HCT116 (cell line): ENCODE measurements at regions not wholly inside any gene's neighbourhood (a gene's known extent, or its start where the extent isn't known, plus 50 kb on each side); places are given as distances from the start of the nearest gene placed in this dataset.

Experiments used
- ATAC-seq: fragments of 200-7000 bp; cut with Tn5 transposase; 2 replicates; pipeline ENCODE4 v1.9.1; 2020; ENCODE audit warnings: mild to moderate bottlenecking, moderate library complexity
- BruUV-seq: library from RNA; stranded (reverse); fragments of 400-500 nt; replicated peaks from 2 replicates; lab custom pipeline; 2021; lab: Mats Ljungman, UMichigan
- CTCF ChIA-PET: fragments of 300-600 bp; sonication (Branson Sonifier 250); formaldehyde crosslinking; loops from one replicate; lab custom pipeline; 2021; ENCODE audit warnings: antibody characterized with exemption; lab: Charles Lee
- POLR2A ChIA-PET: fragments of 300-600, 350-600 bp; sonication (Branson Sonifier 250); formaldehyde crosslinking; loops from one replicate; lab custom pipeline; 2021; ENCODE audit warnings: antibody characterized with exemption; lab: Charles Lee
- RAD21 ChIA-PET, 2 experiments: fragments of 300-600 bp; sonication (Branson Sonifier 250); formaldehyde crosslinking; loops; one replicate each; lab custom pipeline; 2023; ENCODE audit warnings: low total read pairs in 2 of 2; ENCODE audit not compliant: uncharacterized antibody in 2 of 2, unreplicated experiment in 2 of 2, low non-redundant PET in 1 of 2; lab: Charles Lee
- DNase-seq: peaks from one replicate; pipeline ENCODE4 v3.0.0-alpha.2; 2010; ENCODE audit warnings: low read depth, low spot score
- H2AFZ ChIP-seq: fragments of 200-600 bp; shearing (Covaris generic), sonication (generic); 2 replicates; pipeline ENCODE4 v1.6.1; 2017; ENCODE audit warnings: low read depth, mixed run types, mixed read lengths, antibody characterized with exemption, low read length; ENCODE audit not compliant: poor library complexity, severe bottlenecking
- H3K27ac ChIP-seq: 2 replicates; pipeline ENCODE4 v1.5.1; 2012; ENCODE audit warnings: low read depth, low read length
- H3K27me3 ChIP-seq: fragments of 200-600 bp; sonication (generic); 2 replicates; pipeline ENCODE4 v1.6.1; 2016; ENCODE audit warnings: mixed run types, low read length, mixed read lengths; ENCODE audit not compliant: insufficient read depth
- H3K36me3 ChIP-seq, 2 experiments: fragments of 200-500 bp in 1 of 2; fragments of 200-600 bp in 1 of 2; sonication (Bioruptor generic) in 1 of 2; sonication (generic) in 1 of 2; 2 replicates each; pipeline versions ENCODE4 v1.5.1 to v1.6.1; 2014 to 2016; ENCODE audit warnings: low read length in 2 of 2, inconsistent platforms in 1 of 2, mixed read lengths in 1 of 2, mixed run types in 1 of 2; ENCODE audit not compliant: insufficient read depth in 2 of 2, control insufficient read depth in 1 of 2
- H3K4me1 ChIP-seq, 2 experiments: fragments of 200-600 bp in 1 of 2; sonication (generic) in 1 of 2; 2 replicates each; pipeline versions ENCODE4 v1.5.1 to v1.6.1; 2012 to 2017; ENCODE audit warnings: low read length in 2 of 2, inconsistent platforms in 1 of 2, mild to moderate bottlenecking in 1 of 2, mixed read lengths in 1 of 2, mixed run types in 1 of 2, moderate library complexity in 1 of 2; ENCODE audit not compliant: insufficient read depth in 2 of 2, control insufficient read depth in 1 of 2
- H3K4me2 ChIP-seq: fragments of 200-600 bp; sonication (generic); 2 replicates; pipeline ENCODE4 v1.6.1; 2017; ENCODE audit warnings: mixed run types, low read length, mixed read lengths
- H3K4me3 ChIP-seq, 2 experiments: fragments of 200-600 bp in 1 of 2; sonication (generic) in 1 of 2; replicated peaks in 1 of 2; 2 replicates each; pipeline ENCODE4 v1.5.1; 2011 to 2016; ENCODE audit warnings: low read length in 2 of 2, control low read depth in 1 of 2, low read depth in 1 of 2, mild to moderate bottlenecking in 1 of 2, mixed read lengths in 1 of 2, mixed run types in 1 of 2
- H3K79me2 ChIP-seq: fragments of 200-600 bp; sonication (generic); 2 replicates; pipeline ENCODE4 v1.6.1; 2017; ENCODE audit warnings: mild to moderate bottlenecking, mixed run types, low read length, moderate library complexity, mixed read lengths; ENCODE audit not compliant: insufficient read depth
- H3K9ac ChIP-seq: fragments of 200-600 bp; sonication (generic); 2 replicates; pipeline ENCODE4 v1.6.1; 2016; ENCODE audit warnings: low read length, mixed read lengths
- H3K9me2 ChIP-seq: fragments of 200-600 bp; sonication (generic), shearing (Covaris generic); 2 replicates; pipeline ENCODE4 v1.6.1; 2017; ENCODE audit warnings: mixed run types, mild to moderate bottlenecking, moderate library complexity; ENCODE audit not compliant: insufficient read depth
- H3K9me3 ChIP-seq, 2 experiments: fragments of 200-500 bp in 1 of 2; fragments of 200-600 bp in 1 of 2; sonication (Bioruptor generic) in 1 of 2; sonication (generic) in 1 of 2; 2 replicates each; pipeline ENCODE4 v1.6.1; 2014 to 2017; ENCODE audit warnings: low read length in 2 of 2, mixed read lengths in 2 of 2, inconsistent platforms in 1 of 2, low read depth in 1 of 2, mild to moderate bottlenecking in 1 of 2, mixed run types in 1 of 2, moderate library complexity in 1 of 2; ENCODE audit not compliant: control insufficient read depth in 1 of 2, insufficient read depth in 1 of 2
- H4K20me1 ChIP-seq: fragments of 200-600 bp; sonication (generic), shearing (Covaris generic); 2 replicates; pipeline ENCODE4 v1.6.1; 2017; ENCODE audit warnings: mixed run types, mild to moderate bottlenecking, moderate library complexity; ENCODE audit not compliant: insufficient read depth
- CEBPB ChIP-seq: IDR thresholded peaks from 2 replicates; pipeline ENCODE4 v1.6.1; 2012; ENCODE audit warnings: low read depth
- EGR1 ChIP-seq: IDR thresholded peaks from 2 replicates; pipeline ENCODE4 v1.6.1; 2012; ENCODE audit warnings: low read depth
- EZH2phosphoT487 ChIP-seq: fragments of 200-600 bp; IDR thresholded peaks from 2 replicates; pipeline ENCODE4 v1.6.1; 2018; ENCODE audit warnings: antibody characterized with exemption, borderline replicate concordance
- FOSL1 ChIP-seq: IDR thresholded peaks from 2 replicates; pipeline ENCODE4 v1.6.1; 2012; ENCODE audit warnings: low read depth
- intact Hi-C: fragments of 100-400 bp; cut with micrococcal nuclease; formaldehyde crosslinking; loops from 2 replicates; pipeline ENCODE4 v1.10.0; 2022

- no peak for TF ChIP-seq EZH2phosphoT487
- no peak for TF ChIP-seq CEBPB
- Histone ChIP-seq H3K36me3 (no peaks in the 10 kb centered on the region), H3K9me3 (no peaks in the 10 kb centered on the region), H3K4me1 (no peaks in the 10 kb centered on the region), H3K27ac (no peak overlapping the region), H3K27me3 (no peaks in the 10 kb centered on the region), H2AFZ (no peak overlapping the region), H3K4me2 (no peak overlapping the region), H3K79me2 (no peaks in the 10 kb centered on the region), H3K4me3 (no peak overlapping the region), H3K9ac (no peak overlapping the region), H3K9me2 (no peaks in the 10 kb centered on the region), H4K20me1 (no peaks in the 10 kb centered on the region)
- intact Hi-C loops, result no loop called here
- ChIA-PET POLR2A (no interaction called here), RAD21 (no interaction called here), CTCF (no interaction called here)
- ATAC-seq, result no peak
- no TSS peak for BruUV-seq
- DNase-seq, result no peak
Observed at GRCh38 chr7:119439192-119439591, 833.8 kb upstream of the KCND2 start.

- ChIA-PET CTCF (no interaction called here), POLR2A (no interaction called here), RAD21 (no interaction called here)
- Histone ChIP-seq H3K36me3 (no peaks in the 10 kb centered on the region), H3K4me2 (no peak overlapping the region), H3K9me2 (no peaks in the 10 kb centered on the region), H3K79me2 (no peaks in the 10 kb centered on the region), H4K20me1 (no peaks in the 10 kb centered on the region), H3K9ac (no peak overlapping the region), H3K4me3 (no peak overlapping the region), H3K4me1 (no peaks in the 10 kb centered on the region), H3K27ac (no peak overlapping the region), H2AFZ (no peak overlapping the region), H3K27me3 (no peaks in the 10 kb centered on the region), H3K9me3 (no peaks in the 10 kb centered on the region)
- no TSS peak for BruUV-seq
- no peak for ATAC-seq
- TF ChIP-seq EGR1 (no peak), FOSL1 (0 out of 2 replicates have a peak, but pooled peaks have one; percentile 13)
- intact Hi-C loops, result no loop called here
- DNase-seq, result no peak
Observed at GRCh38 chr7:119452401-119452800, 820.6 kb upstream of the KCND2 start.
